ENCODE measurements at regions not wholly inside any gene's neighbourhood (a gene's known extent, or its start where the extent isn't known, plus 50 kb on each side); places are given as distances from the start of the nearest gene placed in this dataset.

- TF ChIP-seq POLR2A (IDR thresholded peaks at IDR 0.05): no peak
- no peak for TF ChIP-seq CTCF (IDR thresholded peaks at IDR 0.05)
Observed at GRCh38 chr10:105914432-105914831, 1250.1 kb downstream of the SORCS1 start.
